IgD-negative memory B cell (primary cell): ENCODE measurements at regions not wholly inside any gene's neighbourhood (a gene's known extent, or its start where the extent isn't known, plus 50 kb on each side); places are given as distances from the start of the nearest gene placed in this dataset.
"Not testable (repeated sequence)": the region's sequence is repeated elsewhere in the genome, so short reads cannot be mapped to it uniquely, and the experiment has no call there.

Experiments
- H3K27ac Mint-ChIP-seq, 3 donors: one replicate each; pipeline ENCODE4 v1.8.0; 2020 to 2022; ENCODE audit warnings: mild to moderate bottlenecking in 3 of 3, mixed read lengths in 3 of 3, moderate library complexity in 1 of 3
- H3K27me3 Mint-ChIP-seq: one replicate; pipeline ENCODE4 v1.8.0; 2021; ENCODE audit warnings: mixed read lengths
- H3K36me3 Mint-ChIP-seq: one replicate; pipeline ENCODE4 v1.8.0; 2020; ENCODE audit warnings: mild to moderate bottlenecking, mixed read lengths
- H3K4me1 Mint-ChIP-seq, 3 donors: one replicate each; pipeline ENCODE4 v1.8.0; 2020 to 2022; ENCODE audit warnings: mixed read lengths in 3 of 3, mild to moderate bottlenecking in 1 of 3
- H3K4me3 Mint-ChIP-seq, 4 donors: one replicate each; pipeline ENCODE4 v1.8.0; 2020 to 2022; ENCODE audit warnings: mild to moderate bottlenecking in 4 of 4, mixed read lengths in 4 of 4, moderate library complexity in 3 of 4
- H3K9me3 Mint-ChIP-seq, 3 donors: one replicate each; pipeline ENCODE4 v1.8.0; 2020 to 2021; ENCODE audit warnings: mixed read lengths in 3 of 3, mild to moderate bottlenecking in 1 of 3

- no peaks in the 10 kb centered on the region for H3K4me1 Mint-ChIP-seq
- H3K36me3 Mint-ChIP-seq = no peaks in the 10 kb centered on the region
- no peak overlapping the region for H3K4me3 Mint-ChIP-seq
- no peaks in the 10 kb centered on the region for H3K9me3 Mint-ChIP-seq
- H3K27ac Mint-ChIP-seq = no peak overlapping the region
- peaks cover 1% of the 10 kb centered on the region for H3K27me3 Mint-ChIP-seq
Measured at GRCh38 chr16:25544294-25544693, 147.5 kb upstream of the HS3ST4 start.

- H3K27me3 Mint-ChIP-seq = peaks cover 1% of the 10 kb centered on the region
- no peak overlapping the region for H3K4me3 Mint-ChIP-seq
- no peaks in the 10 kb centered on the region for H3K4me1 Mint-ChIP-seq
- H3K27ac Mint-ChIP-seq = no peak overlapping the region
- peaks cover 0 to 2% (median under 1%) of the 10 kb centered on the region in 3 donors for H3K9me3 Mint-ChIP-seq
- no peaks in the 10 kb centered on the region for H3K36me3 Mint-ChIP-seq
Measured at GRCh38 chr16:25542306-25542705, 149.5 kb upstream of the HS3ST4 start.

GRCh38 chr16:25539767-25540166 lies 152.0 kb upstream of the HS3ST4 start:
- not testable (repeated sequence) for H3K27ac Mint-ChIP-seq, H3K27me3 Mint-ChIP-seq, H3K4me1 Mint-ChIP-seq, H3K36me3 Mint-ChIP-seq, H3K4me3 Mint-ChIP-seq
- H3K9me3 Mint-ChIP-seq = peaks cover 3 to 14% (median 4%) of the 10 kb centered on the region in 3 donors

GRCh38 chr16:25523183-25523582 lies 168.6 kb upstream of the HS3ST4 start:
- peaks cover 1% of the 10 kb centered on the region for H3K27me3 Mint-ChIP-seq
- no peak overlapping the region for H3K27ac Mint-ChIP-seq
- H3K4me1 Mint-ChIP-seq = no peaks in the 10 kb centered on the region
- peaks cover 0 to 3% (median 0%) of the 10 kb centered on the region in 3 donors for H3K9me3 Mint-ChIP-seq
- no peak overlapping the region for H3K4me3 Mint-ChIP-seq
- H3K36me3 Mint-ChIP-seq = no peaks in the 10 kb centered on the region

- Mint-ChIP-seq H3K4me1 (no peaks in the 10 kb centered on the region), H3K27me3 (peaks cover 4% of the 10 kb centered on the region), H3K9me3 (peaks cover 1 to 8% (median 2%) of the 10 kb centered on the region in 3 donors), H3K4me3 (peak overlapping the region in 1 of 4 donors; percentile 26), H3K36me3 (no peaks in the 10 kb centered on the region), H3K27ac (no peak overlapping the region)
Measured at GRCh38 chr16:25512041-25512440, 179.7 kb upstream of the HS3ST4 start.

- Mint-ChIP-seq H3K27ac (no peak overlapping the region), H3K36me3 (no peaks in the 10 kb centered on the region), H3K4me3 (no peak overlapping the region), H3K9me3 (peaks cover 0 to 5% (median 2%) of the 10 kb centered on the region in 3 donors), H3K27me3 (peaks cover 4% of the 10 kb centered on the region), H3K4me1 (no peaks in the 10 kb centered on the region)
Measured at GRCh38 chr16:25509456-25509855, 182.3 kb upstream of the HS3ST4 start.

- Mint-ChIP-seq H3K4me1 (no peaks in the 10 kb centered on the region), H3K27ac (no peak overlapping the region), H3K9me3 (no peaks in the 10 kb centered on the region), H3K36me3 (no peaks in the 10 kb centered on the region), H3K27me3 (peaks cover 5% of the 10 kb centered on the region), H3K4me3 (no peak overlapping the region)
Measured at GRCh38 chr16:25501530-25502255, 190.1 kb upstream of the HS3ST4 start.

- Mint-ChIP-seq H3K27me3 (peaks cover 5% of the 10 kb centered on the region), H3K36me3 (peaks cover 1% of the 10 kb centered on the region), H3K9me3 (peaks cover 0 to 2% (median 0%) of the 10 kb centered on the region in 3 donors), H3K4me3 (no peak overlapping the region), H3K27ac (no peak overlapping the region), H3K4me1 (no peaks in the 10 kb centered on the region)
Measured at GRCh38 chr16:25494292-25494691, 197.5 kb upstream of the HS3ST4 start.

GRCh38 chr16:25493136-25493811 lies 198.5 kb upstream of the HS3ST4 start:
- Mint-ChIP-seq H3K36me3 (peaks cover 1% of the 10 kb centered on the region), H3K27ac (no peak overlapping the region), H3K27me3 (peaks cover 2% of the 10 kb centered on the region), H3K4me3 (no peak overlapping the region), H3K4me1 (no peaks in the 10 kb centered on the region), H3K9me3 (peaks cover 0 to 2% (median 0%) of the 10 kb centered on the region in 3 donors)

- H3K4me1 Mint-ChIP-seq = no peaks in the 10 kb centered on the region
- no peak overlapping the region for H3K4me3 Mint-ChIP-seq
- H3K9me3 Mint-ChIP-seq = peaks cover 2 to 6% (median 2%) of the 10 kb centered on the region in 3 donors
- peaks cover 1% of the 10 kb centered on the region for H3K36me3 Mint-ChIP-seq
- no peaks in the 10 kb centered on the region for H3K27me3 Mint-ChIP-seq
- peak overlapping the region in 1 of 3 donors; percentile 33 for H3K27ac Mint-ChIP-seq
Measured at GRCh38 chr16:25488435-25488834, 203.3 kb upstream of the HS3ST4 start.

- Mint-ChIP-seq H3K4me1 (no peaks in the 10 kb centered on the region), H3K27me3 (no peaks in the 10 kb centered on the region), H3K36me3 (peaks cover 1% of the 10 kb centered on the region), H3K9me3 (peaks cover 2 to 6% (median 2%) of the 10 kb centered on the region in 3 donors), H3K27ac (no peak overlapping the region), H3K4me3 (no peak overlapping the region)
Measured at GRCh38 chr16:25487888-25488287, 203.9 kb upstream of the HS3ST4 start.

GRCh38 chr16:25481636-25482035 lies 210.1 kb upstream of the HS3ST4 start:
- Mint-ChIP-seq H3K36me3 (no peaks in the 10 kb centered on the region), H3K27me3 (no peaks in the 10 kb centered on the region), H3K4me1 (peaks cover 0 to 2% (median 0%) of the 10 kb centered on the region in 3 donors), H3K9me3 (peaks cover 0 to 1% (median 0%) of the 10 kb centered on the region in 3 donors), H3K27ac (no peak overlapping the region), H3K4me3 (no peak overlapping the region)

GRCh38 chr16:25478476-25478875 lies 213.3 kb upstream of the HS3ST4 start:
- Mint-ChIP-seq H3K27me3 (peaks cover 2% of the 10 kb centered on the region), H3K36me3 (no peaks in the 10 kb centered on the region), H3K27ac (no peak overlapping the region), H3K4me1 (peaks cover 0 to 2% (median 0%) of the 10 kb centered on the region in 3 donors), H3K9me3 (peaks cover 0 to 6% (median 0%) of the 10 kb centered on the region in 3 donors), H3K4me3 (no peak overlapping the region)

- Mint-ChIP-seq H3K27ac (peak overlapping the region in 1 of 3 donors; percentile 88), H3K4me1 (no peaks in the 10 kb centered on the region), H3K4me3 (no peak overlapping the region), H3K36me3 (no peaks in the 10 kb centered on the region), H3K27me3 (peaks cover 1% of the 10 kb centered on the region), H3K9me3 (peaks cover 0 to 3% (median 2%) of the 10 kb centered on the region in 3 donors)
Measured at GRCh38 chr16:25464058-25464457, 206.4 kb upstream of the ZKSCAN2 start.

GRCh38 chr16:25449802-25450201 lies 192.2 kb upstream of the ZKSCAN2 start:
- peaks cover 2% of the 10 kb centered on the region for H3K27me3 Mint-ChIP-seq
- H3K27ac Mint-ChIP-seq = no peak overlapping the region
- peaks cover 0 to 19% (median 17%) of the 10 kb centered on the region in 3 donors for H3K9me3 Mint-ChIP-seq
- no peak overlapping the region for H3K4me3 Mint-ChIP-seq
- no peaks in the 10 kb centered on the region for H3K4me1 Mint-ChIP-seq
- no peaks in the 10 kb centered on the region for H3K36me3 Mint-ChIP-seq

- no peaks in the 10 kb centered on the region for H3K4me1 Mint-ChIP-seq
- H3K9me3 Mint-ChIP-seq = peaks cover under 1 to 19% (median 11%) of the 10 kb centered on the region in 3 donors
- H3K36me3 Mint-ChIP-seq = no peaks in the 10 kb centered on the region
- no peak overlapping the region for H3K27ac Mint-ChIP-seq
- H3K4me3 Mint-ChIP-seq = no peak overlapping the region
- peaks cover 8% of the 10 kb centered on the region for H3K27me3 Mint-ChIP-seq
Measured at GRCh38 chr16:25443994-25444393, 186.3 kb upstream of the ZKSCAN2 start.
